Hepatocyte (in vitro differentiated cells): ENCODE measurements at regions not wholly inside any gene's neighbourhood (a gene's known extent, or its start where the extent isn't known, plus 50 kb on each side); places are given as distances from the start of the nearest gene placed in this dataset.

Source experiments
- CTCF ChIP-seq: fragments of 200-600 bp; sonication (generic); IDR thresholded peaks from 2 replicates; pipeline ENCODE4 v1.5.1; 2016; ENCODE audit warnings: antibody characterized with exemption, mild to moderate bottlenecking; ENCODE audit not compliant: poor library complexity
- EZH2 ChIP-seq: fragments of 200-600 bp; sonication (generic); IDR thresholded peaks from 2 replicates; pipeline ENCODE4 v1.6.1; 2016; ENCODE audit warnings: antibody characterized with exemption, mild to moderate bottlenecking, borderline replicate concordance

GRCh38 chr17:73717690-73718089, 73.4 kb upstream of the SDK2 start:
- TF ChIP-seq CTCF (no peak), EZH2 (no peak)
